NCI-H524 treated with DMSO at 0.1 percent for 48 hours (cell line): ENCODE measurements at regions not wholly inside any gene's neighbourhood (a gene's known extent, or its start where the extent isn't known, plus 50 kb on each side); places are given as distances from the start of the nearest gene placed in this dataset.

Source experiments
- DNase-seq: peaks from one replicate; lab custom pipeline; 2025; lab: John Stamatoyannopoulos, UW

GRCh38 chr10:59553162-59553900 is 156.3 kb downstream of the SLC16A9 start:
- no peak for DNase-seq

- DNase-seq: no peak
Observed at GRCh38 chr10:59550061-59550460, 159.6 kb downstream of the SLC16A9 start.

GRCh38 chr10:59538623-59539022 is 171.0 kb downstream of the SLC16A9 start:
- DNase-seq: no peak

- no peak for DNase-seq
Observed at GRCh38 chr10:59537501-59537900, 172.1 kb downstream of the SLC16A9 start.

GRCh38 chr10:59536167-59537014 is 173.3 kb downstream of the SLC16A9 start:
- DNase-seq: no peak

- no peak for DNase-seq
Observed at GRCh38 chr10:59524348-59524747, 162.0 kb upstream of the FAM13C start.

GRCh38 chr10:59523851-59524250 is 161.5 kb upstream of the FAM13C start:
- no peak for DNase-seq

- no peak for DNase-seq
Observed at GRCh38 chr10:59517996-59518395, 155.6 kb upstream of the FAM13C start.

- no peak for DNase-seq
Observed at GRCh38 chr10:59517341-59517899, 155.1 kb upstream of the FAM13C start.

GRCh38 chr10:59513558-59513957 is 151.2 kb upstream of the FAM13C start:
- DNase-seq: no peak

GRCh38 chr10:59512951-59513350 is 150.6 kb upstream of the FAM13C start:
- DNase-seq: no peak

- no peak for DNase-seq
Observed at GRCh38 chr10:59508956-59509355, 146.6 kb upstream of the FAM13C start.

GRCh38 chr10:59508296-59508695 is 145.9 kb upstream of the FAM13C start:
- no peak for DNase-seq

- no peak for DNase-seq
Observed at GRCh38 chr10:59505926-59506325, 143.6 kb upstream of the FAM13C start.

GRCh38 chr10:59499460-59499859 is 137.1 kb upstream of the FAM13C start:
- DNase-seq: no peak

- no peak for DNase-seq
Observed at GRCh38 chr10:59493017-59493416, 130.7 kb upstream of the FAM13C start.

- DNase-seq: no peak
Observed at GRCh38 chr10:59479426-59479825, 117.1 kb upstream of the FAM13C start.

GRCh38 chr10:59470570-59470969 is 108.2 kb upstream of the FAM13C start:
- DNase-seq: no peak

- no peak for DNase-seq
Observed at GRCh38 chr10:59465088-59465487, 102.7 kb upstream of the FAM13C start.

- DNase-seq: no peak
Observed at GRCh38 chr10:59464483-59464882, 102.1 kb upstream of the FAM13C start.

GRCh38 chr10:59463909-59464308 is 101.6 kb upstream of the FAM13C start:
- no peak for DNase-seq

GRCh38 chr10:59460601-59461000 is 98.3 kb upstream of the FAM13C start:
- DNase-seq: no peak

GRCh38 chr10:59456199-59456598 is 93.8 kb upstream of the FAM13C start:
- no peak for DNase-seq
